K562 (cell line): ENCODE measurements at regions not wholly inside any gene's neighbourhood (a gene's known extent, or its start where the extent isn't known, plus 50 kb on each side); places are given as distances from the start of the nearest gene placed in this dataset.

Experiments used
- ATAC-seq: fragments of 200-7000 bp; cut with Tn5 transposase; 3 replicates; pipeline ENCODE4 v1.9.1; 2020; ENCODE audit warnings: moderate library complexity
- BruUV-seq: library from RNA; stranded (reverse); fragments of 400-500 nt; replicated peaks from 2 replicates; lab custom pipeline; 2021; lab: Mats Ljungman, UMichigan
- CTCF ChIA-PET: fragments of 300-600 bp; formaldehyde crosslinking; extraction: SDS; loops from one replicate; lab custom pipeline; 2021; ENCODE audit warnings: low intra/inter-chr PET ratio; lab: Yijun Ruan, JAX
- POLR2A ChIA-PET: fragments of 300-600, 350-650 bp; sonication (Branson Sonifier 250); formaldehyde crosslinking; extraction: SDS; loops from one replicate; lab custom pipeline; 2021; ENCODE audit warnings: antibody characterized with exemption, inconsistent platforms; lab: Yijun Ruan, JAX
- DNase-seq, 4 experiments: peaks; one replicate each; pipeline versions ENCODE4 v3.0.0 to v3.0.0-alpha.2; 2011 to 2018; ENCODE audit warnings: low spot score in 3 of 4, mixed read lengths in 3 of 4; ENCODE audit errors: extremely low read depth in 1 of 4
- FAIRE-seq: peaks from 2 replicates; lab custom pipeline; 2011; peaks lifted over from hg19 to GRCh38; lab: Jason Lieb, UNC
- H2AFZ ChIP-seq: 2 replicates; pipeline ENCODE4 v1.6.0; 2011; ENCODE audit warnings: low read depth, low read length, control low read depth, inconsistent platforms
- H3K27ac ChIP-seq: fragments of 200-600 bp; 3 replicates; pipeline ENCODE4 v1.8.0; 2011; ENCODE audit warnings: low read depth, mild to moderate bottlenecking, control low read depth, inconsistent platforms, low read length, moderate library complexity, mixed read lengths; ENCODE audit errors: extremely low read depth
- H3K27me3 ChIP-seq, 2 experiments: fragments of 300-600 bp in 1 of 2; 2 replicates in 1 of 2; 3 replicates in 1 of 2; pipeline versions ENCODE4 v1.6.0 to v1.8.0; 2011; ENCODE audit warnings: inconsistent platforms in 2 of 2, low read length in 2 of 2, mild to moderate bottlenecking in 1 of 2, mixed read lengths in 1 of 2, moderate library complexity in 1 of 2; ENCODE audit not compliant: control insufficient read depth in 2 of 2, insufficient read depth in 2 of 2
- H3K36me3 ChIP-seq: fragments of 300-600 bp; 3 replicates; pipeline ENCODE4 v1.8.0; 2011; ENCODE audit warnings: mild to moderate bottlenecking, low read length, inconsistent platforms; ENCODE audit not compliant: control insufficient read depth, insufficient read depth
- H3K4me1 ChIP-seq, 2 experiments: fragments of 200-600 bp in 1 of 2; replicated peaks in 1 of 2; 2 replicates in 1 of 2; 3 replicates in 1 of 2; pipeline versions ENCODE4 v1.5.1 to v1.8.0; 2011; ENCODE audit warnings: inconsistent platforms in 2 of 2, low read length in 2 of 2, mild to moderate bottlenecking in 1 of 2, mixed read lengths in 1 of 2, moderate library complexity in 1 of 2; ENCODE audit not compliant: control insufficient read depth in 2 of 2, insufficient read depth in 2 of 2
- H3K4me2 ChIP-seq: 2 replicates; pipeline ENCODE4 v1.6.1; 2011; ENCODE audit warnings: low read length, control low read depth, inconsistent platforms, mixed read lengths; ENCODE audit not compliant: insufficient read depth
- H3K4me3 ChIP-seq: fragments of 200-600 bp; sonication (generic), shearing (Covaris generic); 2 replicates; pipeline ENCODE4 v1.5.1; 2016; ENCODE audit warnings: control low read depth, inconsistent platforms
- H3K79me2 ChIP-seq: fragments of 200-600 bp; 3 replicates; pipeline ENCODE4 v1.8.0; 2011; ENCODE audit warnings: low read length, inconsistent platforms; ENCODE audit not compliant: control insufficient read depth, insufficient read depth
- H3K9ac ChIP-seq, 2 experiments: 2 replicates each; pipeline versions ENCODE4 v1.6.0 to v1.6.1; 2011; ENCODE audit warnings: low read depth in 2 of 2, low read length in 2 of 2, control low read depth in 1 of 2, inconsistent platforms in 1 of 2, mild to moderate bottlenecking in 1 of 2, mixed read lengths in 1 of 2; ENCODE audit not compliant: insufficient read depth in 1 of 2
- H3K9me1 ChIP-seq: one replicate; pipeline ENCODE4 v1.6.0; 2011; ENCODE audit warnings: inconsistent platforms, mild to moderate bottlenecking, low read length, moderate library complexity; ENCODE audit not compliant: control insufficient read depth, insufficient read depth
- H3K9me3 ChIP-seq: replicated peaks from 2 replicates; pipeline ENCODE4 v1.5.1; 2011; ENCODE audit warnings: low read depth, low read length, inconsistent platforms; ENCODE audit not compliant: control insufficient read depth, insufficient read depth
- H4K20me1 ChIP-seq: replicated peaks from 2 replicates; pipeline ENCODE4 v1.6.1; 2011; ENCODE audit warnings: low read length, inconsistent platforms, mixed read lengths; ENCODE audit not compliant: control insufficient read depth, insufficient read depth
- ADNP ChIP-seq: fragments of 200-800 bp; sonication (Bioruptor generic); IDR thresholded peaks from 2 replicates; pipeline ENCODE4 v1.6.1; 2016; ENCODE audit warnings: missing genetic modification characterization, missing compliant biosample characterization
- BRF2 ChIP-seq: IDR thresholded peaks from 3 replicates; pipeline ENCODE4 v1.6.1; 2011; ENCODE audit warnings: borderline replicate concordance, mild to moderate bottlenecking; ENCODE audit not compliant: insufficient read length, insufficient read depth
- CBX5 ChIP-seq: IDR thresholded peaks from 2 replicates; pipeline ENCODE4 v1.6.1; 2014; ENCODE audit warnings: low read depth, borderline replicate concordance
- GATAD2B ChIP-seq: fragments of 450-650 bp; IDR thresholded peaks from 2 replicates; pipeline ENCODE4 v1.6.1; 2017; ENCODE audit warnings: mild to moderate bottlenecking, borderline replicate concordance
- HDAC2 ChIP-seq: fragments of 450-650 bp; IDR thresholded peaks from 2 replicates; pipeline ENCODE4 v1.6.1; 2016; ENCODE audit warnings: mild to moderate bottlenecking
- HNRNPH1 ChIP-seq: fragments of 200-400 bp; formaldehyde crosslinking; optimal IDR thresholded peaks from 2 replicates; pipeline ENCODE3; 2017; ENCODE audit warnings: low read depth, mild to moderate bottlenecking, low read length, moderate library complexity
- SRSF1 ChIP-seq: fragments of 200-400 bp; formaldehyde crosslinking; IDR thresholded peaks from 2 replicates; pipeline ENCODE4 v1.6.1; 2017; ENCODE audit warnings: mild to moderate bottlenecking, low read depth, low read length, moderate library complexity
- STAT5A ChIP-seq: IDR thresholded peaks from 2 replicates; pipeline ENCODE4 v1.6.1; 2012; ENCODE audit warnings: low read length, inconsistent platforms, borderline replicate concordance
- ZBTB11 ChIP-seq, 3 experiments: fragments of 200-800 bp in 1 of 3; fragments of 250-450 bp in 1 of 3; fragments of 450-650 bp in 1 of 3; sonication (Bioruptor Pico) in 1 of 3; sonication (Bioruptor generic) in 1 of 3; formaldehyde crosslinking in 1 of 3; IDR thresholded peaks; 2 replicates each; pipeline versions ENCODE4 v1.6.1 to v1.8.0; 2016 to 2022; ENCODE audit warnings: mild to moderate bottlenecking in 2 of 3, missing genetic modification characterization in 2 of 3, missing compliant biosample characterization in 1 of 3, moderate library complexity in 1 of 3
- ZNF124 ChIP-seq: sonication (generic); formaldehyde crosslinking; IDR thresholded peaks from 2 replicates; pipeline ENCODE4 v1.8.1; 2022; ENCODE audit warnings: missing genetic modification reagents
- ZNF232 ChIP-seq: sonication (generic); formaldehyde crosslinking; IDR thresholded peaks from 2 replicates; pipeline ENCODE4 v1.8.0; 2022; ENCODE audit warnings: mild to moderate bottlenecking, missing genetic modification reagents
- WGBS: fragments of 100-300 bp; shearing (Covaris generic); methylation state at CpG from one replicate; pipeline ENCODE4 v1.1.6; 2016; ENCODE audit warnings: low coverage, mixed read lengths; ENCODE audit not compliant: insufficient coverage; ENCODE audit errors: missing lambda C conversion rate; 5-methylcytosine and 5-hydroxymethylcytosine counted together
- in situ Hi-C: fragments of 300-500 bp; cut with MboI; formaldehyde crosslinking; loops from 4 replicates; pipeline ENCODE4 v1.15.0; 2018; ENCODE audit warnings: inconsistent platforms, mixed read lengths
- intact Hi-C: fragments of 100-400 bp; cut with micrococcal nuclease; formaldehyde crosslinking; loops from 2 replicates; pipeline ENCODE4 v1.14.2; 2022
- TF ChIP-seq, protein P1 (sequence below): sonication (generic); formaldehyde crosslinking; IDR thresholded peaks from 2 replicates; pipeline ENCODE4 v1.5.0; 2020; ENCODE audit warnings: missing genetic modification reagents
- TF ChIP-seq, protein P2 (sequence below): fragments of 450-650 bp; formaldehyde crosslinking; IDR thresholded peaks from 2 replicates; pipeline ENCODE4 v1.4.0; 2020; ENCODE audit warnings: mild to moderate bottlenecking, mixed read lengths

DNA sequence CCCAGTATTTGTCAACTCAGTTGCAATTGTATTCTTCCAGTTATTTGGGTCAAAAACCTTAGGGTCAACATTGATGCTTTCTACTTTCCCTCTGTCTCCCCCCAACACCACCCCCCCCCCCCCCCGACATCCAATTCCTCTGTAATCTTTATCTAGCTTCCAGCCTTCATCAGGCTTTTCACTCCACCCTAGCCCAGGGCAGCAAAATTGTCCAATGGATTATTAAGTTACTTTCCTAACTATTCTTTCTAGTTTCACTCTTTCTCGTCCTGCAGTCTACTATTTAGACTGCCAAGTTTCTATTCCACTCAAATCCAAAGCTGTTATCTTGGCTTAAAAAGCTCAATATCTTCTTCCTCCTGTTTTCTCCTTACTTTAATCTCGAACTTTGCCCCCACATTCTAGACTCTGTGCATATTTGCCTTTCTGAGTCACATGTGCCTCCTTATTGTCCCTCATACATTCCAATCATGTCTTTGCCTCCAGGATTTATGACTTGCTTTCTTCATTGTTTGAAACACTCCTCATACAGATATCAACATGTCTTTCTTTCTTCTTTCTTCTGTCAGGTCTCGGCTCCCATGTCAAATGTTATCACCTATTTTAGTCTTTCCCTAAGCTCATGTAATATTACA is 196.6 kb upstream of the TMEM196 start (continued):
- no peak for TF ChIP-seq ZBTB11 (CRISPR knock-in tag; IDR thresholded peaks at IDR 0.05)

GRCh38 chr7:19964246-19964645 is 190.8 kb upstream of the TMEM196 start:
- 0% methylated on average over 2 of the region's 2 CpGs for WGBS
- no peaks in the 10 kb centered on the region for H3K79me2 ChIP-seq
- no peak overlapping the region for H3K4me3 ChIP-seq
- intact Hi-C loops (no loop called here), in situ Hi-C loops (no loop called here)
- H3K9me1 ChIP-seq, result no peaks in the 10 kb centered on the region
- H3K27ac ChIP-seq, result no peak overlapping the region
- ChIA-PET POLR2A (interaction anchor here (0.6 kb wide), 1 partner anchor 203 kb away, joined by 3 read pairs; no protein-coding TSS in a partner anchor), CTCF (no interaction called here)
- BruUV-seq, result no TSS peak
- TF ChIP-seq, protein P1, sequence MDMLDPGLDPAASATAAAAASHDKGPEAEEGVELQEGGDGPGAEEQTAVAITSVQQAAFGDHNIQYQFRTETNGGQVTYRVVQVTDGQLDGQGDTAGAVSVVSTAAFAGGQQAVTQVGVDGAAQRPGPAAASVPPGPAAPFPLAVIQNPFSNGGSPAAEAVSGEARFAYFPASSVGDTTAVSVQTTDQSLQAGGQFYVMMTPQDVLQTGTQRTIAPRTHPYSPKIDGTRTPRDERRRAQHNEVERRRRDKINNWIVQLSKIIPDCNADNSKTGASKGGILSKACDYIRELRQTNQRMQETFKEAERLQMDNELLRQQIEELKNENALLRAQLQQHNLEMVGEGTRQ, result no peak
- TF ChIP-seq HDAC2 (no peak), SRSF1 (no peak), HNRNPH1 (no peak), STAT5A (no peak), ZNF124 (CRISPR knock-in tag) (no peak), ZNF232 (no peak), CBX5 (no peak), ADNP (tag) (no peak), GATAD2B (no peak), BRF2 (no peak)
- TF ChIP-seq, protein P2, sequence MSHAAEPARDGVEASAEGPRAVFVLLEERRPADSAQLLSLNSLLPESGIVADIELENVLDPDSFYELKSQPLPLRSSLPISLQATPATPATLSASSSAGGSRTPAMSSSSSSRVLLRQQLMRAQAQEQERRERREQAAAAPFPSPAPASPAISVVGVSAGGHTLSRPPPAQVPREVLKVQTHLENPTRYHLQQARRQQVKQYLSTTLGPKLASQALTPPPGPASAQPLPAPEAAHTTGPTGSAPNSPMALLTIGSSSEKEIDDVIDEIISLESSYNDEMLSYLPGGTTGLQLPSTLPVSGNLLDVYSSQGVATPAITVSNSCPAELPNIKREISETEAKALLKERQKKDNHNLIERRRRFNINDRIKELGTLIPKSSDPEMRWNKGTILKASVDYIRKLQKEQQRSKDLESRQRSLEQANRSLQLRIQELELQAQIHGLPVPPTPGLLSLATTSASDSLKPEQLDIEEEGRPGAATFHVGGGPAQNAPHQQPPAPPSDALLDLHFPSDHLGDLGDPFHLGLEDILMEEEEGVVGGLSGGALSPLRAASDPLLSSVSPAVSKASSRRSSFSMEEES (CRISPR knock-in tag), result no peak
- no peaks in the 10 kb centered on the region for H3K9me3 ChIP-seq
- H2AFZ ChIP-seq, result no peak overlapping the region
- DNase-seq (no peak), ATAC-seq (no peak), FAIRE-seq (no peak)
- no peaks in the 10 kb centered on the region for H3K36me3 ChIP-seq
- H4K20me1 ChIP-seq, result no peaks in the 10 kb centered on the region
- H3K9ac ChIP-seq, result no peak overlapping the region
- no peaks in the 10 kb centered on the region for H3K27me3 ChIP-seq
- no peak overlapping the region for H3K4me2 ChIP-seq
- H3K4me1 ChIP-seq, result no peaks in the 10 kb centered on the region
